A673 (cell line): ENCODE measurements at regions not wholly inside any gene's neighbourhood (a gene's known extent, or its start where the extent isn't known, plus 50 kb on each side); places are given as distances from the start of the nearest gene placed in this dataset.

Experiments
- EZH2 ChIP-seq: fragments of 200-600 bp; sonication (generic); IDR thresholded peaks from 2 replicates; pipeline ENCODE4 v1.6.1; 2017; ENCODE audit warnings: borderline replicate concordance, low read depth, mild to moderate bottlenecking, mixed read lengths, antibody characterized with exemption, low read length; ENCODE audit not compliant: poor library complexity, severe bottlenecking
- TF ChIP-seq, protein P1 (sequence below): fragments of 300-800, 200-600 bp; sonication (generic); conservative IDR thresholded peaks from 2 replicates; pipeline ENCODE4 v1.5.1; 2017; ENCODE audit warnings: low read depth, mild to moderate bottlenecking, antibody characterized with exemption, low read length, moderate library complexity, mixed read lengths

DNA sequence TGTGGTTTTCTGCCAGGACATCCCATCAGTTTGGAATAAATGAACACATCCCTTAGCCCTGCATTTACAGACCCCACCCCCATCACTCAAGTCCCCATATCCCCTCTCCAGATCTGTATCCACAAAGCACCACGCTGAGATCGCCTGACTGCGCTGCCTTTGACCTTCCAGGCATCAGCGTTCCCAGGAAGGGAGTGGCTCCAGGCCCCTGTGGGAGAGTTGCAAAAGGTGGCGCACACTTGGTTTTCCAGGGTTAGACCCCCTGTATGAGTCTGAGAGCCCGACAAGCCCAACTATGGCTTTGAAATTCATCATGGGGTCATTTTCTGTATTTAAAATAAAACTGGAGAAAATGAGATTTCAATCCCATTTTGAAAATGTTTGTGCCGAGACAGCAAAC is 137.0 kb upstream of the ZNF236 start:
- TF ChIP-seq, protein P1, sequence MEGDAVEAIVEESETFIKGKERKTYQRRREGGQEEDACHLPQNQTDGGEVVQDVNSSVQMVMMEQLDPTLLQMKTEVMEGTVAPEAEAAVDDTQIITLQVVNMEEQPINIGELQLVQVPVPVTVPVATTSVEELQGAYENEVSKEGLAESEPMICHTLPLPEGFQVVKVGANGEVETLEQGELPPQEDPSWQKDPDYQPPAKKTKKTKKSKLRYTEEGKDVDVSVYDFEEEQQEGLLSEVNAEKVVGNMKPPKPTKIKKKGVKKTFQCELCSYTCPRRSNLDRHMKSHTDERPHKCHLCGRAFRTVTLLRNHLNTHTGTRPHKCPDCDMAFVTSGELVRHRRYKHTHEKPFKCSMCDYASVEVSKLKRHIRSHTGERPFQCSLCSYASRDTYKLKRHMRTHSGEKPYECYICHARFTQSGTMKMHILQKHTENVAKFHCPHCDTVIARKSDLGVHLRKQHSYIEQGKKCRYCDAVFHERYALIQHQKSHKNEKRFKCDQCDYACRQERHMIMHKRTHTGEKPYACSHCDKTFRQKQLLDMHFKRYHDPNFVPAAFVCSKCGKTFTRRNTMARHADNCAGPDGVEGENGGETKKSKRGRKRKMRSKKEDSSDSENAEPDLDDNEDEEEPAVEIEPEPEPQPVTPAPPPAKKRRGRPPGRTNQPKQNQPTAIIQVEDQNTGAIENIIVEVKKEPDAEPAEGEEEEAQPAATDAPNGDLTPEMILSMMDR = no peak
- no peak for TF ChIP-seq EZH2
